ENCODE measurements at regions not wholly inside any gene's neighbourhood (a gene's known extent, or its start where the extent isn't known, plus 50 kb on each side); places are given as distances from the start of the nearest gene placed in this dataset.

DNA sequence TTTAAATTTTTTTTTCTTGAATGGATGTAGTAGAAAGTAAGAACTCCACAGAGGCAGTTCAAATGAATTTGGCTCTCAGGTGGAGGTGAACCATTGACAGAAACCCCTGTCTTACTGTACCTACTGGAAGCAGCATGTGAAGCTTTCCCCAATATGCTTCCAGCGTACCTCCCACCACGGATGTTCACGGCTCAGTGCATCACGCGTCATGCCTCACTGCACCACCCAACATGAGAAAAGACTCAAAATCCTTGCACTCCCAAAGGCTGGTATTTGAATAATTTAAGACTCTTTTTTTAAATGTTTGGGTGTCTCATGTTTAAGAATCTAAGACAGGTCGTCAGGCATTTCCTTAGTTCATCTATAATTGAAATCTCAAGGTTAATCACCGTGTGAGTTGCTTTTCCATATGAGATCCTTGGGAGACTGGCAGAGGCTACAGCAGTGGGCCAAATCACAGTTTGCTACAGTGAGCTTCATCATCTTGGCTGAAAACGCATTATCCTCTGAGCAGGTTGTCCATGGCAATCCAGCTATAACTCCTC lies 846.4 kb downstream of the DCDC2C start:
- TF ChIP-seq, protein P1, sequence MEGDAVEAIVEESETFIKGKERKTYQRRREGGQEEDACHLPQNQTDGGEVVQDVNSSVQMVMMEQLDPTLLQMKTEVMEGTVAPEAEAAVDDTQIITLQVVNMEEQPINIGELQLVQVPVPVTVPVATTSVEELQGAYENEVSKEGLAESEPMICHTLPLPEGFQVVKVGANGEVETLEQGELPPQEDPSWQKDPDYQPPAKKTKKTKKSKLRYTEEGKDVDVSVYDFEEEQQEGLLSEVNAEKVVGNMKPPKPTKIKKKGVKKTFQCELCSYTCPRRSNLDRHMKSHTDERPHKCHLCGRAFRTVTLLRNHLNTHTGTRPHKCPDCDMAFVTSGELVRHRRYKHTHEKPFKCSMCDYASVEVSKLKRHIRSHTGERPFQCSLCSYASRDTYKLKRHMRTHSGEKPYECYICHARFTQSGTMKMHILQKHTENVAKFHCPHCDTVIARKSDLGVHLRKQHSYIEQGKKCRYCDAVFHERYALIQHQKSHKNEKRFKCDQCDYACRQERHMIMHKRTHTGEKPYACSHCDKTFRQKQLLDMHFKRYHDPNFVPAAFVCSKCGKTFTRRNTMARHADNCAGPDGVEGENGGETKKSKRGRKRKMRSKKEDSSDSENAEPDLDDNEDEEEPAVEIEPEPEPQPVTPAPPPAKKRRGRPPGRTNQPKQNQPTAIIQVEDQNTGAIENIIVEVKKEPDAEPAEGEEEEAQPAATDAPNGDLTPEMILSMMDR (IDR thresholded peaks at IDR 0.05; ENCODE audit: insufficient read depth, low read length, poor library complexity, severe bottlenecking): no peak
- no peak for TF ChIP-seq EZH2phosphoT487 (conservative IDR thresholded peaks at IDR 0.05; ENCODE audit: low read length)
